ENCODE measurements at regions not wholly inside any gene's neighbourhood (a gene's known extent, or its start where the extent isn't known, plus 50 kb on each side); places are given as distances from the start of the nearest gene placed in this dataset.

DNA sequence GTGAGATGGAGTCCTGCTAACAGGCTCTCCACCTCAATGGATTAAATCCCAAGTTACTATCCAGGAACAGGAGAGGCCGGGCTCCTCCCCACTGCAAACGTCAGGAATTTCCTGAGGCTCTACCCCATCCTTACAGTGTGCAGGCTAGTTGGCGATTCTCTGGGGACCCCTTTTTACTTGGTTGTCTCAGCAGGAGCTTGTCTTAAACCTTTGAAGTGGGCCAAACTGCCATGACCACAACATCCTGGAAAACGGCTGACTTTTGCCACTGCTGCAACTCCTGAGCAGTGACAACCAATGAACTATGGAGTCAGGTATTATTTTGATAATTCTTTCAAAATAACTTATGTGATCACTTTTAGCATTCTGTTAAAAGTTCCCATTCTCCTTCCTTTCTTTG is 440.9 kb upstream of the CCDC54 start:
- Histone ChIP-seq H3K4me1 (no peaks in the 10 kb centered on the region), H3K4me3 (no peak overlapping the region), H3K9me3 (no peaks in the 10 kb centered on the region), H3K36me3 (ENCODE audit: insufficient read depth in 1 of 2, low read depth in 1 of 2) (no peaks in the 10 kb centered on the region), H3K27me3 (ENCODE audit: insufficient read depth in 3 of 3, low read length in 2 of 3) (no peaks in the 10 kb centered on the region), H3K27ac (no peak overlapping the region)
- TF ChIP-seq, protein P1, sequence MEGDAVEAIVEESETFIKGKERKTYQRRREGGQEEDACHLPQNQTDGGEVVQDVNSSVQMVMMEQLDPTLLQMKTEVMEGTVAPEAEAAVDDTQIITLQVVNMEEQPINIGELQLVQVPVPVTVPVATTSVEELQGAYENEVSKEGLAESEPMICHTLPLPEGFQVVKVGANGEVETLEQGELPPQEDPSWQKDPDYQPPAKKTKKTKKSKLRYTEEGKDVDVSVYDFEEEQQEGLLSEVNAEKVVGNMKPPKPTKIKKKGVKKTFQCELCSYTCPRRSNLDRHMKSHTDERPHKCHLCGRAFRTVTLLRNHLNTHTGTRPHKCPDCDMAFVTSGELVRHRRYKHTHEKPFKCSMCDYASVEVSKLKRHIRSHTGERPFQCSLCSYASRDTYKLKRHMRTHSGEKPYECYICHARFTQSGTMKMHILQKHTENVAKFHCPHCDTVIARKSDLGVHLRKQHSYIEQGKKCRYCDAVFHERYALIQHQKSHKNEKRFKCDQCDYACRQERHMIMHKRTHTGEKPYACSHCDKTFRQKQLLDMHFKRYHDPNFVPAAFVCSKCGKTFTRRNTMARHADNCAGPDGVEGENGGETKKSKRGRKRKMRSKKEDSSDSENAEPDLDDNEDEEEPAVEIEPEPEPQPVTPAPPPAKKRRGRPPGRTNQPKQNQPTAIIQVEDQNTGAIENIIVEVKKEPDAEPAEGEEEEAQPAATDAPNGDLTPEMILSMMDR (IDR thresholded peaks at IDR 0.05), result no peak
- 41 to 54% (median 49%) methylated on average over 4 of the region's 4 CpGs for WGBS, 3 donors
- DNase-seq (no peak), ATAC-seq (no peak)
- intact Hi-C loops (cut with DNase I), result no loop called here

DNA sequence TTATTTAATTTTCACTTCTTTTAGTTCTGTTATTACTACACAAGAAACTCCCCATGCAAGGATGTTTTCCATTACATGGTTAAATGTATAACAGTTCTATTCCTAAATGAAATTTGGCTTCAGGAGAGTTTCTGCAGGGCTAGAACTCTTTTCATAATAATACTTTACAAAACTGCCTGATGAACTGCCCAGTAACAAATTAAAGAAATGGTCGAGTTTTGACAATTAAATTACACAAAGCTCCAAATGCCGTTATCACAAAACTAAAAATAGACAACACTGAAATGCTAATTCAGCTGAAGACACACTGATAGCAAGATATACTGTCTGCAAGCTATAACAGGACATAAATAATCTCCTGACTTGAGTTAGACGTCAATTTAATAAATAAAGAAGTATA is 435.2 kb upstream of the CCDC54 start:
- H3K4me3 ChIP-seq, result no peak overlapping the region
- no peaks in the 10 kb centered on the region for H3K36me3 ChIP-seq (ENCODE audit: insufficient read depth in 1 of 2, low read depth in 1 of 2)
- DNase-seq, result no peak
- no peaks in the 10 kb centered on the region for H3K4me1 ChIP-seq
- no peaks in the 10 kb centered on the region for H3K27me3 ChIP-seq (ENCODE audit: insufficient read depth in 3 of 3, low read length in 2 of 3)
- TF ChIP-seq, protein P1 (IDR thresholded peaks at IDR 0.05), result no peak
- 66 to 74% (median 74%) methylated on average over 3 of the region's 3 CpGs for WGBS, 3 donors
- no peaks in the 10 kb centered on the region for H3K9me3 ChIP-seq
- intact Hi-C loops (cut with DNase I), result no loop called here
- H3K27ac ChIP-seq, result no peak overlapping the region
- no peak for ATAC-seq

DNA sequence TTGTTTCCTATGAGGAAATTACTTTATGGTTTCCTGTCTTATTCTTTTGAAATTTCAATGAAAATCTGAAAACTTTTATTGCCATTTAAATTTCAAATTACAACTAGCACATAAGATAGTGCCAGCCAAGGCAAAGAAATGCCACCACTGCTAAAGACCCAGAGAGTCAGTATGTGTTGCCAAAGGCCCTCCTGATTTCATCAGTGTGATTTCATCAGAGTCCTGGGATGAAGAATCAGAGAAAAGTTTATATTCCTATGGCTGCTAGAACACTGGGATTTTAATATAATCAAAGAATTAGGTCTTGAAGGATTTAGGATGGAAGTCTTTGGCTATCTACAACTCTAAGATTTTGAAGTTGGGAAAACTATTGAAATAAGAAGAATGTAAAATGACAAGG is 434.2 kb upstream of the CCDC54 start:
- no peak for DNase-seq
- H3K27me3 ChIP-seq (ENCODE audit: insufficient read depth in 3 of 3, low read length in 2 of 3), result no peaks in the 10 kb centered on the region
- no peaks in the 10 kb centered on the region for H3K9me3 ChIP-seq
- H3K4me1 ChIP-seq, result no peaks in the 10 kb centered on the region
- H3K4me3 ChIP-seq, result no peak overlapping the region
- intact Hi-C loops (cut with DNase I), result no loop called here
- no peak for ATAC-seq
- TF ChIP-seq, protein P1 (IDR thresholded peaks at IDR 0.05), result no peak
- no peaks in the 10 kb centered on the region for H3K36me3 ChIP-seq (ENCODE audit: insufficient read depth in 1 of 2, low read depth in 1 of 2)
- no peak overlapping the region for H3K27ac ChIP-seq

DNA sequence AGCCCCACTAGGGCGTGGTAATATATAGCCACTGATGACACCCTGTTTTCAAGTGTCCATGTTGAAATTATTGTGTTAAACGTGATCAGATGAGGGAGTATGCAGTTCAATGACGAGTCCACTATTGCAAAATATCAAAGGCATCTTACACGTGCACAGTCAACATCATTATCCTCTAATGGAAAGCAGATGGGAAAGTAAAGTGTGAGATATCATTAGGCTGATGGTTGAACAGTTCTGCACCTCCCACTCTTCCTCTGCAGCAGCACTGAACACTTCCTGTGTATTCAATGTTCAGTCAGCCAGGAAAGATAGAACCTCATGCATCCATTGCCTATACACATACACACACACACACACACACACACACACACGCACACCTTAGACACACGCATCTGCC is 431.8 kb upstream of the CCDC54 start:
- 82 to 84% (median 83%) methylated on average over 6 of the region's 6 CpGs for WGBS, 3 donors
- no peaks in the 10 kb centered on the region for H3K9me3 ChIP-seq
- DNase-seq (no peak), ATAC-seq (no peak)
- TF ChIP-seq, protein P1 (IDR thresholded peaks at IDR 0.05), result no peak
- H3K4me1 ChIP-seq, result no peaks in the 10 kb centered on the region
- H3K27me3 ChIP-seq (ENCODE audit: insufficient read depth in 3 of 3, low read length in 2 of 3), result no peaks in the 10 kb centered on the region
- no peak overlapping the region for H3K4me3 ChIP-seq
- no peak overlapping the region for H3K27ac ChIP-seq
- intact Hi-C loops (cut with DNase I), result no loop called here
- no peaks in the 10 kb centered on the region for H3K36me3 ChIP-seq (ENCODE audit: insufficient read depth in 1 of 2, low read depth in 1 of 2)

DNA sequence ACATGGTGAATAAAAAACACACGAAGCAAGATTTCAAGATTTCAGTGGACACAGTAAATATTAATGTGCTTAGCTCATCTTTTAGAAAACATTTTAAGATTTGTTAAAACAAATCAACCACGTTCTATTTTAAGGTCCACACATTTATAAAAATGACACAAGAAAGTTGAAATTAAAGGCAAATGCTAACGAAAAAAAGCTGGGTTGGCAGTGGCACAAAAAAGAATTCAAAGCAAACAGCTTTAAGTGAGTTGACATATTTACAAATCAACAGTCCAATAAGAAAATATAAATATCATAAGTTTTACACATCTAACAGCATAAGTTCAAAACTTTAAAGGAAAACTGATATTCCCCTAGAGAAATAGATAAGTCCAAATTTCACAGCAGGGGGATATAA is 430.4 kb upstream of the CCDC54 start:
- Histone ChIP-seq H3K9me3 (no peaks in the 10 kb centered on the region), H3K4me1 (no peaks in the 10 kb centered on the region), H3K27me3 (ENCODE audit: insufficient read depth in 3 of 3, low read length in 2 of 3) (no peaks in the 10 kb centered on the region), H3K27ac (no peak overlapping the region), H3K4me3 (no peak overlapping the region), H3K36me3 (ENCODE audit: insufficient read depth in 1 of 2, low read depth in 1 of 2) (no peaks in the 10 kb centered on the region)
- 35 to 50% (median 36%) methylated on average over 3 of the region's 3 CpGs for WGBS, 3 donors
- DNase-seq, result no peak
- ATAC-seq, result no peak
- intact Hi-C loops (cut with DNase I), result no loop called here
- TF ChIP-seq, protein P1 (IDR thresholded peaks at IDR 0.05), result no peak
